HG02678 (cell line): ENCODE measurements at regions not wholly inside any gene's neighbourhood (a gene's known extent, or its start where the extent isn't known, plus 50 kb on each side); places are given as distances from the start of the nearest gene placed in this dataset.
"Not testable (repeated sequence)": the region's sequence is repeated elsewhere in the genome, so short reads cannot be mapped to it uniquely, and the experiment has no call there.

Experiments used
- ATAC-seq: cut with Tn5 transposase; IDR thresholded peaks from one replicate; pipeline ENCODE4 v1.9.1; 2021; ENCODE audit warnings: mild to moderate bottlenecking, moderate library complexity; ENCODE audit not compliant: unreplicated experiment

- ATAC-seq: no peak
Measured at GRCh38 chr2:22185251-22185650, 1061.5 kb downstream of the TDRD15 start.

- ATAC-seq: not testable (repeated sequence)
Measured at GRCh38 chr2:22186261-22186828, 1062.6 kb downstream of the TDRD15 start.

GRCh38 chr2:22189893-22190480 lies 1066.2 kb downstream of the TDRD15 start:
- no peak for ATAC-seq

- ATAC-seq: no peak
Measured at GRCh38 chr2:22194218-22194617, 1070.5 kb downstream of the TDRD15 start.

- ATAC-seq: no peak
Measured at GRCh38 chr2:22196806-22197205, 1073.0 kb downstream of the TDRD15 start.

GRCh38 chr2:22198381-22199283 lies 1074.9 kb downstream of the TDRD15 start:
- ATAC-seq: no peak

GRCh38 chr2:22199994-22200393 lies 1076.2 kb downstream of the TDRD15 start:
- ATAC-seq: no peak

- ATAC-seq: no peak
Measured at GRCh38 chr2:22209545-22209944, 1085.8 kb downstream of the TDRD15 start.

- ATAC-seq: no peak
Measured at GRCh38 chr2:22213237-22213636, 1089.5 kb downstream of the TDRD15 start.

- ATAC-seq: no peak
Measured at GRCh38 chr2:22215517-22215916, 1091.7 kb downstream of the TDRD15 start.

- ATAC-seq: no peak
Measured at GRCh38 chr2:22217881-22218280, 1094.1 kb downstream of the TDRD15 start.

GRCh38 chr2:22221006-22221405 lies 1097.2 kb downstream of the TDRD15 start:
- ATAC-seq: no peak

GRCh38 chr2:22238967-22239366 lies 1115.2 kb downstream of the TDRD15 start:
- no peak for ATAC-seq

- ATAC-seq: no peak
Measured at GRCh38 chr2:22247466-22247865, 1123.7 kb downstream of the TDRD15 start.

- ATAC-seq: no peak
Measured at GRCh38 chr2:22248851-22249250, 1125.1 kb downstream of the TDRD15 start.

- no peak for ATAC-seq
Measured at GRCh38 chr2:22253171-22253570, 1129.4 kb downstream of the TDRD15 start.

- no peak for ATAC-seq
Measured at GRCh38 chr2:22261165-22261564, 1123.8 kb upstream of the KLHL29 start.

- ATAC-seq: no peak
Measured at GRCh38 chr2:22270341-22270740, 1114.6 kb upstream of the KLHL29 start.

GRCh38 chr2:22273853-22274252 lies 1111.1 kb upstream of the KLHL29 start:
- ATAC-seq: no peak

- no peak for ATAC-seq
Measured at GRCh38 chr2:22274661-22275060, 1110.3 kb upstream of the KLHL29 start.

- no peak for ATAC-seq
Measured at GRCh38 chr2:22276696-22277095, 1108.3 kb upstream of the KLHL29 start.

GRCh38 chr2:22279541-22279940 lies 1105.4 kb upstream of the KLHL29 start:
- ATAC-seq: no peak
